ENCODE measurements at regions not wholly inside any gene's neighbourhood (a gene's known extent, or its start where the extent isn't known, plus 50 kb on each side); places are given as distances from the start of the nearest gene placed in this dataset.

DNA sequence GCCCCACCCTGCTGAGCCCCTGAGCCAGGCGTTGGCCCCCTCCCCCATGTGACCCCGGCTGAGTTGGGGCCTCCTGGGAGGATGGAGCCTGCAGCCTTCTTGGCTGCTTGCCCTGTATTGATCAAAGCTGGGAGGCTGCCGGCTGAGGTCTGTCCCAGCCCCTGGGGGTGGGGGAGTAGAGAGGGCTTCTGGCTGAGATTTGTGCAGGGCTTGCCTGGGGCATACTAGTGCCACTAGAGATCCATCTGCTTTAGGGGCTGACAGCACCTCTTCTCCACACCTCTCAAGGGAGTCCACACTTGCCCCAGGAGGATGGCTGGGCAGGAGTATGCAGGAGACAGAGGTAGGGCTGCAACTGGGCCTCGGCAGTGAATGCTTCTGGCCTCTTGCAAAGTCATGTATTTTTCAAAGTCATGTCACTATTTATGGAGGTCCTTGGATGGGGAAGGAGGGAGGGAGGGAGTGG is 53.6 kb upstream of the SSBP3 start:
- DNase-seq, result no peak
- Histone ChIP-seq H3K27ac (no peak overlapping the region), H3K4me3 (no peak overlapping the region), H3K27me3 (ENCODE audit: low read depth) (no peaks in the 10 kb centered on the region), H3K36me3 (no peaks in the 10 kb centered on the region), H3K9me3 (no peaks in the 10 kb centered on the region), H3K4me1 (peaks cover 12% of the 10 kb centered on the region)
- intact Hi-C loops (cut with DNase I), result no loop called here
- ATAC-seq, result no peak
- TF ChIP-seq, protein P1, sequence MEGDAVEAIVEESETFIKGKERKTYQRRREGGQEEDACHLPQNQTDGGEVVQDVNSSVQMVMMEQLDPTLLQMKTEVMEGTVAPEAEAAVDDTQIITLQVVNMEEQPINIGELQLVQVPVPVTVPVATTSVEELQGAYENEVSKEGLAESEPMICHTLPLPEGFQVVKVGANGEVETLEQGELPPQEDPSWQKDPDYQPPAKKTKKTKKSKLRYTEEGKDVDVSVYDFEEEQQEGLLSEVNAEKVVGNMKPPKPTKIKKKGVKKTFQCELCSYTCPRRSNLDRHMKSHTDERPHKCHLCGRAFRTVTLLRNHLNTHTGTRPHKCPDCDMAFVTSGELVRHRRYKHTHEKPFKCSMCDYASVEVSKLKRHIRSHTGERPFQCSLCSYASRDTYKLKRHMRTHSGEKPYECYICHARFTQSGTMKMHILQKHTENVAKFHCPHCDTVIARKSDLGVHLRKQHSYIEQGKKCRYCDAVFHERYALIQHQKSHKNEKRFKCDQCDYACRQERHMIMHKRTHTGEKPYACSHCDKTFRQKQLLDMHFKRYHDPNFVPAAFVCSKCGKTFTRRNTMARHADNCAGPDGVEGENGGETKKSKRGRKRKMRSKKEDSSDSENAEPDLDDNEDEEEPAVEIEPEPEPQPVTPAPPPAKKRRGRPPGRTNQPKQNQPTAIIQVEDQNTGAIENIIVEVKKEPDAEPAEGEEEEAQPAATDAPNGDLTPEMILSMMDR (IDR thresholded peaks at IDR 0.05), result no peak

DNA sequence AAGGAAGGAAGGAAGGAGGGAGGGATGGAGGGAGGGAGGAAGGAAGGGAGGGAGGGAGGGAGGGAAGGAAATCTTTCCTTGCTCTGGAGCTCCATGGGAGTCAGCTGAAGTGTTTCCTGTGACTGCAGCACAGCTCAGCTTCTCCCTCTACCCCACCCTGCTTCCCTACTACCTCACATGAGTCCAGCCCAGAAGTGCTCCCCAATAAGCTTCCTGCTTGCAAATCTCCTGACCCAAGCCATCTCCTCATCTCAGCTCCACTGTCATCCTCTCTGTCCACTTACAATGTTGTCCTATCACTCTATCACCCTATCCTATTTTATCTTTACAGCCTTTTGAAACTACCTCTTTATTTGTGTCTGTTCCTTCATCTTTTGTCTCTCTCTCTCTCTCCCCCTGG is 52.9 kb upstream of the SSBP3 start:
- no peaks in the 10 kb centered on the region for H3K36me3 ChIP-seq
- H3K27ac ChIP-seq, result no peak overlapping the region
- no peaks in the 10 kb centered on the region for H3K27me3 ChIP-seq (ENCODE audit: low read depth)
- ATAC-seq (no peak), DNase-seq (no peak)
- TF ChIP-seq, protein P1 (IDR thresholded peaks at IDR 0.05), result no peak
- intact Hi-C loops (cut with DNase I), result no loop called here
- H3K4me1 ChIP-seq, result peaks cover 6% of the 10 kb centered on the region
- no peak overlapping the region for H3K4me3 ChIP-seq
- no peaks in the 10 kb centered on the region for H3K9me3 ChIP-seq

DNA sequence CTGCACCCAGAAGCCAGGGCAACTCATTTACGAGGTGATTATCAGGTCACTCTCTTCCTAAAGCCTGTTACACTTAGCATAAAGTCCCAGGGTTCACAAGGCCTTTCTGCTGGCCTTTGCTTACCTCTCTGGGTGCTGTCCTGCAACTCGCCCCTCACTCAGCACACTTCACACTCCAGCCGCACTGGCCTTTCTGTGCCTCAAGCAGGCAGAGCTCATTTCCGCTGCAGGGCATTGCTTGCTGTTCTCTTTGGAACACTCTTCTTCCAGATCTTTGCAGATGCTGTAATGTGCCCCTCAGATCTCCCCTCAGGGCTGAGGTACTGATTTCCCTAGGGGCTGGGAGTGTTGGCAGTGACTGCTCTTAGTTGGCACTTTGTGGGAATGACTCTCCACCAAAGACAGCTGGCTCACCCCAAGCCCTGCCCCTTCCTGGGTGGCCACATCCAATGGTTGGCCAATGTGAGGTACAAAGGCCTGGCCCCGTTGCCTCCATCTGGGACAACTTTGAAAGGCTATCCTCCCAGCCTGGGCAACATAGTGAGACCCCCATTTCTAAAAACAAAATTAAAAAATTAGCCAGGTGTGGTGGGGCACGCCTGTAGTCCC is 50.8 kb upstream of the SSBP3 start:
- ATAC-seq (no peak), DNase-seq (no peak)
- intact Hi-C loops (cut with DNase I), result no loop called here
- Histone ChIP-seq H3K36me3 (no peaks in the 10 kb centered on the region), H3K4me3 (no peak overlapping the region), H3K27me3 (ENCODE audit: low read depth) (no peaks in the 10 kb centered on the region), H3K4me1 (no peaks in the 10 kb centered on the region), H3K27ac (no peak overlapping the region), H3K9me3 (no peaks in the 10 kb centered on the region)
- TF ChIP-seq, protein P1 (IDR thresholded peaks at IDR 0.05), result no peak

DNA sequence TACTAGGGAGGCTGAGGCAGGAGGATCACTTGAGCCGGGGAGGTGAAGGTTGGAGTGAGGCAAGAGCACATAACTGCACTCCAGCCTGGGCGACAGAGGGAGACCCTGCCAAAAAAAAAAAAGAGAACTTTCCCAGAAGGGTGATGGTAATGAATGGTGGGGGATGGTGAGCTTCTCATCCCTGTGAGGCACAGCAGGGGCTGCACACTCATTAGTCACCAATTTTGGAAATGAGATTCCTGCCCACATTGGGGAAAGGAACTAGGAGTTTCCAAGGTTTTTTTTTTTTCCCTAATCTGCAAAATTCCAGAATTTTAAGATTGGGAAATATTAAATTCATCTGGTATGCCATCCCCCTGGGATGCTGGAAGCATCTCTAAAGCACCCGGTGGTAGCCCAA is 50.2 kb upstream of the SSBP3 start:
- TF ChIP-seq, protein P1 (IDR thresholded peaks at IDR 0.05), result no peak
- no peaks in the 10 kb centered on the region for H3K4me1 ChIP-seq

More for the DNA sequence above, 50.2 kb upstream of the SSBP3 start:
- no peak for ATAC-seq
- no peaks in the 10 kb centered on the region for H3K9me3 ChIP-seq
- H3K4me3 ChIP-seq, result no peak overlapping the region
- no peaks in the 10 kb centered on the region for H3K36me3 ChIP-seq
- H3K27ac ChIP-seq, result no peak overlapping the region
- intact Hi-C loops (cut with DNase I), result no loop called here
- DNase-seq, result no peak
- H3K27me3 ChIP-seq (ENCODE audit: low read depth), result no peaks in the 10 kb centered on the region
